HG02678 (cell line): ENCODE measurements at regions not wholly inside any gene's neighbourhood (a gene's known extent, or its start where the extent isn't known, plus 50 kb on each side); places are given as distances from the start of the nearest gene placed in this dataset.
A peak's percentile ranks its signal among the peaks of the same experiment; 100 is the strongest.

Experiments
- ATAC-seq: cut with Tn5 transposase; IDR thresholded peaks from one replicate; pipeline ENCODE4 v1.9.1; 2021; ENCODE audit warnings: mild to moderate bottlenecking, moderate library complexity; ENCODE audit not compliant: unreplicated experiment

GRCh38 chr3:137201066-137201465, 243.3 kb downstream of the IL20RB start:
- ATAC-seq: no peak

- no peak for ATAC-seq
Observed at GRCh38 chr3:137202941-137203340, 245.2 kb downstream of the IL20RB start.

GRCh38 chr3:137204409-137204808, 246.6 kb downstream of the IL20RB start:
- no peak for ATAC-seq

- no peak for ATAC-seq
Observed at GRCh38 chr3:137205394-137206045, 247.7 kb downstream of the IL20RB start.

GRCh38 chr3:137207616-137208015, 249.8 kb downstream of the IL20RB start:
- ATAC-seq: no peak

GRCh38 chr3:137217733-137218132, 259.9 kb downstream of the IL20RB start:
- no peak for ATAC-seq

- no peak for ATAC-seq
Observed at GRCh38 chr3:137219801-137220445, 262.1 kb downstream of the IL20RB start.

- no peak for ATAC-seq
Observed at GRCh38 chr3:137222736-137223225, 265.0 kb downstream of the IL20RB start.

GRCh38 chr3:137224464-137224863, 266.7 kb downstream of the IL20RB start:
- no peak for ATAC-seq

GRCh38 chr3:137242836-137243400, 285.1 kb downstream of the IL20RB start:
- ATAC-seq: no peak

- ATAC-seq: no peak
Observed at GRCh38 chr3:137246491-137246890, 288.7 kb downstream of the IL20RB start.

GRCh38 chr3:137249311-137249940, 291.6 kb downstream of the IL20RB start:
- peak; percentile 72 for ATAC-seq

GRCh38 chr3:137259089-137259488, 301.3 kb downstream of the IL20RB start:
- ATAC-seq: no peak

- ATAC-seq: no peak
Observed at GRCh38 chr3:137259701-137260100, 301.9 kb downstream of the IL20RB start.

- no peak for ATAC-seq
Observed at GRCh38 chr3:137264071-137264820, 306.5 kb downstream of the IL20RB start.

- no peak for ATAC-seq
Observed at GRCh38 chr3:137264843-137265330, 307.1 kb downstream of the IL20RB start.

GRCh38 chr3:137282871-137283270, 325.1 kb downstream of the IL20RB start:
- ATAC-seq: no peak

- no peak for ATAC-seq
Observed at GRCh38 chr3:137285924-137286323, 328.1 kb downstream of the IL20RB start.

GRCh38 chr3:137293086-137293485, 335.3 kb downstream of the IL20RB start:
- no peak for ATAC-seq

- ATAC-seq: no peak
Observed at GRCh38 chr3:137294139-137294538, 336.4 kb downstream of the IL20RB start.

GRCh38 chr3:137294839-137295238, 337.1 kb downstream of the IL20RB start:
- no peak for ATAC-seq
